HG03139 (cell line): ENCODE measurements at regions not wholly inside any gene's neighbourhood (a gene's known extent, or its start where the extent isn't known, plus 50 kb on each side); places are given as distances from the start of the nearest gene placed in this dataset.
A peak's percentile ranks its signal among the peaks of the same experiment; 100 is the strongest.

Experiments used
- ATAC-seq: cut with Tn5 transposase; IDR thresholded peaks from one replicate; pipeline ENCODE4 v1.9.1; 2021; ENCODE audit not compliant: unreplicated experiment

- ATAC-seq = peak; percentile 91
These were observed 519.5 kb downstream of the BCOR start for GRCh38 chrX:39577985-39578869.

GRCh38 chrX:39580043-39580442 is 517.7 kb downstream of the BCOR start:
- no peak for ATAC-seq

GRCh38 chrX:39581411-39581810 is 516.3 kb downstream of the BCOR start:
- ATAC-seq = no peak

- ATAC-seq = no peak
These were observed 515.7 kb downstream of the BCOR start for GRCh38 chrX:39582091-39582490.

GRCh38 chrX:39582976-39583375 is 514.8 kb downstream of the BCOR start:
- ATAC-seq = no peak

- ATAC-seq = no peak
These were observed 511.9 kb downstream of the BCOR start for GRCh38 chrX:39585808-39586207.

GRCh38 chrX:39586359-39586758 is 511.4 kb downstream of the BCOR start:
- no peak for ATAC-seq

GRCh38 chrX:39591099-39591498 is 506.7 kb downstream of the BCOR start:
- ATAC-seq = no peak

GRCh38 chrX:39592776-39593175 is 505.0 kb downstream of the BCOR start:
- no peak for ATAC-seq

GRCh38 chrX:39595977-39596376 is 501.8 kb downstream of the BCOR start:
- no peak for ATAC-seq

GRCh38 chrX:39596437-39596836 is 501.3 kb downstream of the BCOR start:
- ATAC-seq = no peak

GRCh38 chrX:39599339-39599738 is 498.4 kb downstream of the BCOR start:
- ATAC-seq = no peak

GRCh38 chrX:39600222-39600621 is 497.5 kb downstream of the BCOR start:
- ATAC-seq = no peak

- no peak for ATAC-seq
These were observed 496.3 kb downstream of the BCOR start for GRCh38 chrX:39601231-39602177.

- no peak for ATAC-seq
These were observed 495.6 kb downstream of the BCOR start for GRCh38 chrX:39602195-39602594.

GRCh38 chrX:39603230-39603629 is 494.5 kb downstream of the BCOR start:
- no peak for ATAC-seq

- no peak for ATAC-seq
These were observed 492.6 kb downstream of the BCOR start for GRCh38 chrX:39605183-39605582.

- no peak for ATAC-seq
These were observed 491.9 kb downstream of the BCOR start for GRCh38 chrX:39605866-39606265.

GRCh38 chrX:39609941-39610340 is 487.8 kb downstream of the BCOR start:
- ATAC-seq = no peak

GRCh38 chrX:39611468-39611867 is 486.3 kb downstream of the BCOR start:
- ATAC-seq = no peak

GRCh38 chrX:39613482-39613995 is 484.2 kb downstream of the BCOR start:
- ATAC-seq = no peak
